ENCODE measurements at regions not wholly inside any gene's neighbourhood (a gene's known extent, or its start where the extent isn't known, plus 50 kb on each side); places are given as distances from the start of the nearest gene placed in this dataset.

GRCh38 chr10:32156031-32156495 lies 99.8 kb upstream of the KIF5B start:
- intact Hi-C loops (cut with micrococcal nuclease): no loop called here
- POLR2A ChIA-PET: no interaction called here
- H3K9ac ChIP-seq (ENCODE audit: insufficient read depth in 1 of 2, low read depth in 2 of 2, low read length in 2 of 2): no peak overlapping the region
- no peak overlapping the region for H3K27ac ChIP-seq (ENCODE audit: extremely low read depth, low read depth, low read length)
- DNase-seq (ENCODE audit: extremely low read depth in 1 of 4, low spot score in 3 of 4) (no peak), ATAC-seq (no peak), FAIRE-seq (no peak)
- TF ChIP-seq NR2C2 (CRISPR knock-in tag; IDR thresholded peaks at IDR 0.05) (no peak), NR2C2 (tag; IDR thresholded peaks at IDR 0.05) (no peak), YY1 (IDR thresholded peaks at IDR 0.05; ENCODE audit: borderline replicate concordance in 1 of 3, control insufficient read depth in 1 of 3, extremely low read depth in 1 of 3, insufficient read depth in 3 of 3, insufficient read length in 1 of 3, insufficient replicate concordance in 2 of 3, low read depth in 1 of 3, low read length in 2 of 3) (no peak), TRIM28 (IDR thresholded peaks at IDR 0.05) (no peak), ZNF263 (CRISPR knock-in tag; IDR thresholded peaks at IDR 0.05; ENCODE audit: borderline replicate concordance) (no peak), MTA2 (IDR thresholded peaks at IDR 0.05; ENCODE audit: low read depth) (no peak), CREM (IDR thresholded peaks at IDR 0.05; ENCODE audit: low read depth) (no peak), MYC (IDR thresholded peaks at IDR 0.05; ENCODE audit: low read depth, low read length) (no peak), MYC (CRISPR knock-in tag; IDR thresholded peaks at IDR 0.05; ENCODE audit: borderline replicate concordance, low read depth) (no peak), CREB3L1 (IDR thresholded peaks at IDR 0.05; ENCODE audit: borderline replicate concordance, low read depth) (no peak), BDP1 (IDR thresholded peaks at IDR 0.05; ENCODE audit: insufficient read depth, insufficient read length) (no peak), PML (IDR thresholded peaks at IDR 0.05; ENCODE audit: low read length) (no peak), SMARCB1 (IDR thresholded peaks at IDR 0.05; ENCODE audit: insufficient read length, low read depth) (no peak), SMARCA4 (IDR thresholded peaks at IDR 0.05) (no peak), NR0B1 (IDR thresholded peaks at IDR 0.05; ENCODE audit: partially characterized antibody) (no peak), NR1H2 (CRISPR knock-in tag; IDR thresholded peaks at IDR 0.05) (no peak)
- H3K27me3 ChIP-seq (ENCODE audit: control insufficient read depth in 2 of 2, insufficient read depth in 2 of 2, low read length in 2 of 2): peaks cover 18 to 24% of the 10 kb centered on the region in 2 experiments
- H3K9me3 ChIP-seq (replicated peaks; ENCODE audit: control insufficient read depth, insufficient read depth, low read depth, low read length): no peaks in the 10 kb centered on the region
- H3K4me2 ChIP-seq (ENCODE audit: insufficient read depth, low read length): no peak overlapping the region
- no peak overlapping the region for H2AFZ ChIP-seq (ENCODE audit: low read depth, low read length)
- H3K79me2 ChIP-seq (ENCODE audit: control insufficient read depth, insufficient read depth, low read length): no peaks in the 10 kb centered on the region
- WGBS (ENCODE audit: insufficient coverage, low coverage, missing lambda C conversion rate): 2% methylated on average over 4 of the region's 4 CpGs
- H3K4me3 ChIP-seq: no peak overlapping the region
- no peaks in the 10 kb centered on the region for H3K36me3 ChIP-seq (ENCODE audit: control insufficient read depth, insufficient read depth, low read length)
- H3K9me1 ChIP-seq (ENCODE audit: control insufficient read depth, insufficient read depth, low read length): no peaks in the 10 kb centered on the region
- H3K4me1 ChIP-seq (replicated peaks in 1 of 2; ENCODE audit: control insufficient read depth in 2 of 2, insufficient read depth in 2 of 2, low read length in 2 of 2): no peaks in the 10 kb centered on the region
- H4K20me1 ChIP-seq (replicated peaks; ENCODE audit: control insufficient read depth, insufficient read depth, low read length): no peaks in the 10 kb centered on the region
- BruUV-seq (replicated peaks): no TSS peak
- in situ Hi-C loops (cut with MboI): no loop called here
- CTCF ChIA-PET (ENCODE audit: low intra/inter-chr PET ratio): interaction anchor here (0.5 kb wide), 1 partner anchor 929 kb away, joined by 3 read pairs; no protein-coding TSS in a partner anchor

All from K562 (cell line).